Mesenchymal stem cell (in vitro differentiated cells and primary cell): ENCODE measurements at regions not wholly inside any gene's neighbourhood (a gene's known extent, or its start where the extent isn't known, plus 50 kb on each side); places are given as distances from the start of the nearest gene placed in this dataset.

Experiments
- DNase-seq: peaks from one replicate; pipeline ENCODE4 v3.0.0-alpha.2; 2013
- H2AFZ ChIP-seq: one replicate; pipeline ENCODE4 v1.6.1; 2013; ENCODE audit warnings: low read depth, mild to moderate bottlenecking, control low read depth, inconsistent platforms, low read length, moderate library complexity
- H2AK5ac ChIP-seq: 2 replicates; pipeline ENCODE4 v1.6.1; 2013; ENCODE audit warnings: low read length, moderate library complexity, mild to moderate bottlenecking, inconsistent platforms; ENCODE audit not compliant: severe bottlenecking
- H2BK120ac ChIP-seq: one replicate; pipeline ENCODE4 v1.6.1; 2013; ENCODE audit warnings: low read depth, mild to moderate bottlenecking, inconsistent platforms, low read length, moderate library complexity
- H2BK12ac ChIP-seq, 2 experiments: one replicate each; pipeline ENCODE4 v1.6.1; 2013; ENCODE audit warnings: inconsistent platforms in 2 of 2, low read length in 2 of 2, mild to moderate bottlenecking in 2 of 2, moderate library complexity in 2 of 2, control low read depth in 1 of 2
- H2BK15ac ChIP-seq: one replicate; pipeline ENCODE4 v1.6.1; 2013; ENCODE audit warnings: mild to moderate bottlenecking, low read depth, inconsistent platforms; ENCODE audit not compliant: poor library complexity, severe bottlenecking
- H2BK5ac ChIP-seq: 2 replicates; pipeline ENCODE4 v1.6.1; 2013; ENCODE audit warnings: low read depth, mild to moderate bottlenecking, low read length, control low read depth, inconsistent platforms; ENCODE audit not compliant: poor library complexity, severe bottlenecking
- H3K14ac ChIP-seq, 2 experiments: one replicate each; pipeline ENCODE4 v1.6.1; 2013; ENCODE audit warnings: inconsistent platforms in 2 of 2, low read length in 2 of 2, control low read depth in 1 of 2, mild to moderate bottlenecking in 1 of 2, moderate library complexity in 1 of 2
- H3K18ac ChIP-seq, 2 experiments: one replicate each; pipeline ENCODE4 v1.6.1; 2013; ENCODE audit warnings: inconsistent platforms in 2 of 2, low read length in 2 of 2, control low read depth in 1 of 2, low read depth in 1 of 2, mild to moderate bottlenecking in 1 of 2
- H3K23ac ChIP-seq, 2 experiments: one replicate each; pipeline ENCODE4 v1.6.1; 2013; ENCODE audit warnings: inconsistent platforms in 2 of 2, low read length in 2 of 2, mild to moderate bottlenecking in 2 of 2, moderate library complexity in 2 of 2, control low read depth in 1 of 2
- H3K27ac ChIP-seq: 2 replicates; pipeline ENCODE4 v1.5.1; 2013; ENCODE audit warnings: mild to moderate bottlenecking, moderate library complexity, low read length, control low read depth, inconsistent platforms; ENCODE audit not compliant: poor library complexity, severe bottlenecking
- H3K27me3 ChIP-seq, 2 experiments: 2 replicates each; pipeline versions ENCODE4 v1.6.1 to v1.7.0; 2013; ENCODE audit warnings: low read length in 2 of 2, mild to moderate bottlenecking in 2 of 2, moderate library complexity in 2 of 2, control low read depth in 1 of 2, inconsistent platforms in 1 of 2; ENCODE audit not compliant: control insufficient read depth in 1 of 2, insufficient read depth in 1 of 2
- H3K36me3 ChIP-seq, 2 experiments: 2 replicates each; pipeline versions ENCODE4 v1.6.1 to v1.7.0; 2013; ENCODE audit warnings: low read length in 2 of 2, control low read depth in 1 of 2, inconsistent platforms in 1 of 2, low read depth in 1 of 2, mild to moderate bottlenecking in 1 of 2; ENCODE audit not compliant: insufficient read depth in 2 of 2, control insufficient read depth in 1 of 2
- H3K4ac ChIP-seq, 2 experiments: one replicate each; pipeline ENCODE4 v1.6.1; 2013; ENCODE audit warnings: inconsistent platforms in 2 of 2, low read length in 2 of 2, mild to moderate bottlenecking in 2 of 2, moderate library complexity in 2 of 2, control low read depth in 1 of 2, low read depth in 1 of 2
- H3K4me1 ChIP-seq: 2 replicates; pipeline ENCODE4 v1.6.1; 2013; ENCODE audit warnings: low read depth, low read length, control low read depth; ENCODE audit not compliant: control insufficient read depth, insufficient read depth
- H3K4me2 ChIP-seq: 2 replicates; pipeline ENCODE4 v1.6.1; 2013; ENCODE audit warnings: low read length, mild to moderate bottlenecking, inconsistent platforms; ENCODE audit not compliant: poor library complexity, severe bottlenecking
- H3K4me3 ChIP-seq, 2 experiments: 2 replicates each; pipeline versions ENCODE4 v1.5.1 to v1.7.0; 2013; ENCODE audit warnings: low read length in 2 of 2, mild to moderate bottlenecking in 2 of 2, control low read depth in 1 of 2, low read depth in 1 of 2; ENCODE audit not compliant: insufficient read depth in 1 of 2
- H3K79me1 ChIP-seq: replicated peaks from 2 replicates; pipeline ENCODE4 v1.6.1; 2013; ENCODE audit warnings: mild to moderate bottlenecking, control low read depth, low read length, inconsistent platforms; ENCODE audit not compliant: poor library complexity, severe bottlenecking
- H3K9ac ChIP-seq: 2 replicates; pipeline ENCODE4 v1.7.0; 2013; ENCODE audit warnings: mild to moderate bottlenecking, low read length, moderate library complexity
- H3K9me3 ChIP-seq: 2 replicates; pipeline ENCODE4 v1.7.0; 2013; ENCODE audit warnings: mild to moderate bottlenecking, low read length; ENCODE audit not compliant: control insufficient read depth
- H4K8ac ChIP-seq: one replicate; pipeline ENCODE4 v1.6.1; 2013; ENCODE audit warnings: inconsistent platforms, mild to moderate bottlenecking, low read length, moderate library complexity
- H4K91ac ChIP-seq: one replicate; pipeline ENCODE4 v1.6.1; 2013; ENCODE audit warnings: mild to moderate bottlenecking, low read length, inconsistent platforms
- WGBS: methylation state at CpG from one replicate; pipeline ENCODE4 v1.1.7; 2013; ENCODE audit warnings: mixed read lengths; 5-methylcytosine and 5-hydroxymethylcytosine counted together

DNA sequence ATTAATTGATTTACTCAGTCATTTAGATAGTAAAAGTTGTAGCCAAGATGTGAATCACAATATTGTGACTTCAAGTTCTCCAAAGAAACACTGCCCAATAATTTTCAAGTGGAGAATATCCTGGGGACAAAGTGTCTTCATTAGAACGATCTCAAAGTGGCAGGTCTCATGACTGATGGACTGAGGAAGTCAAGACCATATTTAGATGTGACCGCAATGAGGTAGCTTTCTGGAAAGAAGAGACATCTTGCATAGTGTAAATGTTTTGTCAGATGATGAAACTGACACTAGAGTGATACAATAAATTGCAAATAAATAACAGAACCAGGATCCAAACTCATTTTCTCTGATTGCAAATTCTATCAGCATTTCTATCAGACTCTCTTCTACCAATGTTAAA, 1476.9 kb downstream of the EFNB2 start:
- Histone ChIP-seq H2AFZ (no peak overlapping the region), H3K27ac (no peak overlapping the region), H3K27me3 (no peaks in the 10 kb centered on the region), H4K91ac (no peak overlapping the region), H3K9ac (no peak overlapping the region), H2AK5ac (no peak overlapping the region), H2BK120ac (no peak overlapping the region), H3K4ac (no peak overlapping the region), H3K4me1 (no peaks in the 10 kb centered on the region), H4K8ac (no peak overlapping the region), H3K23ac (no peak overlapping the region), H3K36me3 (no peaks in the 10 kb centered on the region), H3K14ac (no peak overlapping the region), H3K4me3 (no peak overlapping the region), H2BK12ac (no peak overlapping the region), H3K18ac (no peak overlapping the region), H2BK5ac (no peak overlapping the region), H3K4me2 (no peak overlapping the region), H3K9me3 (no peaks in the 10 kb centered on the region), H2BK15ac (no peak overlapping the region), H3K79me1 (no peaks in the 10 kb centered on the region)
- DNase-seq: no peak
- WGBS: 66% methylated on average over 2 of the region's 2 CpGs

DNA sequence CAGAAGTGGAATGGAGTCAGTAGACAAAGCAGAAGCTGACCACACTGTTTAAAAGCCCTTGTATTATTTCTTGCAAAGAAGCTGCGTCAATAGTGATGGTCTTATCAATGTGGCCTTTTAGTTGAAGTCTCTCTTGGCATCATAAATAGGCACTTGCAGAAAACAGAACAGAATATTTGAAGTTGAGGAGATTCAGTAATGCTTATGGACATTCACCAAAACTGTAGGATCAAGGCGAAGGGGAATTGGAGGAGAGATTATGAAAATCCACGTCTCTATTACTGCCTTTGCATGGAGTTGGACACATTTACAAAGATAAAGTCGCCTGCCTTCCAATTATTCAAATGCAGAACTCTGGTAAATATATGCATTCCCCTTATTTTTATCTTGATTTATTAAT, 1482.8 kb downstream of the EFNB2 start:
- no peak overlapping the region for H4K8ac ChIP-seq
- no peak overlapping the region for H3K4ac ChIP-seq
- no peak overlapping the region for H4K91ac ChIP-seq
- H3K27ac ChIP-seq: no peak overlapping the region
- no peaks in the 10 kb centered on the region for H3K79me1 ChIP-seq
- H3K4me3 ChIP-seq: no peak overlapping the region
- no peak overlapping the region for H3K4me2 ChIP-seq
- H3K4me1 ChIP-seq: peaks cover 2% of the 10 kb centered on the region
- no peaks in the 10 kb centered on the region for H3K27me3 ChIP-seq
- no peaks in the 10 kb centered on the region for H3K9me3 ChIP-seq
- WGBS: 96% methylated on average over 2 of the region's 4 CpGs
- H3K9ac ChIP-seq: no peak overlapping the region
- H3K14ac ChIP-seq: no peak overlapping the region
- H2BK15ac ChIP-seq: no peak overlapping the region
- H2BK120ac ChIP-seq: no peak overlapping the region
- H3K23ac ChIP-seq: no peak overlapping the region
- no peak overlapping the region for H2BK12ac ChIP-seq
- no peak overlapping the region for H2AFZ ChIP-seq
- no peaks in the 10 kb centered on the region for H3K36me3 ChIP-seq
- H2AK5ac ChIP-seq: no peak overlapping the region
- no peak overlapping the region for H3K18ac ChIP-seq
- H2BK5ac ChIP-seq: no peak overlapping the region
- DNase-seq: no peak

DNA sequence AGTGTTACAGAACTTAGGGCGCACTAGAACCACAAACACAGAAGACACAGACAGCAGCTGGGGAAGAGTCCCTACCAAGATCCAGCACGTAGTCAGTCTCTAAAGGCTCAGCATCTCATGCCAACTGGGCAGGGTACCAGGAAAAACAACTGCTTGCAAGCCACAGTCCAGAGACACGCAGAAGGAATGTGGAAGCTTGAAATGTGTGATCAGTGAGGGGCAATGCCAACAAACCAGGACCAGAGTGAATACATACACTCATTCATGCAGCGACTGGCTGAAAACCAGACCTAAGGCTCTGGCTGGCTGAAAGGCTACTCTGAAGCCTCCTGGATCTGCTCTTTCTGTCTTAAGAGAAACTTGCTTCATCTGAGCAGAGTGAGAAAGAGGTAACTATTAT, 1484.8 kb downstream of the EFNB2 start:
- Histone ChIP-seq H3K27me3 (no peaks in the 10 kb centered on the region), H3K18ac (no peak overlapping the region), H3K4me3 (no peak overlapping the region), H4K91ac (no peak overlapping the region), H3K27ac (no peak overlapping the region), H3K14ac (no peak overlapping the region), H2AK5ac (no peak overlapping the region), H2BK12ac (no peak overlapping the region), H2BK5ac (no peak overlapping the region), H3K9ac (no peak overlapping the region), H2BK120ac (no peak overlapping the region), H3K23ac (no peak overlapping the region), H3K79me1 (no peaks in the 10 kb centered on the region), H3K4me2 (no peak overlapping the region), H3K4ac (no peak overlapping the region), H2BK15ac (no peak overlapping the region), H3K9me3 (no peaks in the 10 kb centered on the region), H2AFZ (no peak overlapping the region), H4K8ac (no peak overlapping the region), H3K4me1 (peaks cover 2% of the 10 kb centered on the region), H3K36me3 (no peaks in the 10 kb centered on the region)
- 94% methylated on average over 3 of the region's 4 CpGs for WGBS
- no peak for DNase-seq

DNA sequence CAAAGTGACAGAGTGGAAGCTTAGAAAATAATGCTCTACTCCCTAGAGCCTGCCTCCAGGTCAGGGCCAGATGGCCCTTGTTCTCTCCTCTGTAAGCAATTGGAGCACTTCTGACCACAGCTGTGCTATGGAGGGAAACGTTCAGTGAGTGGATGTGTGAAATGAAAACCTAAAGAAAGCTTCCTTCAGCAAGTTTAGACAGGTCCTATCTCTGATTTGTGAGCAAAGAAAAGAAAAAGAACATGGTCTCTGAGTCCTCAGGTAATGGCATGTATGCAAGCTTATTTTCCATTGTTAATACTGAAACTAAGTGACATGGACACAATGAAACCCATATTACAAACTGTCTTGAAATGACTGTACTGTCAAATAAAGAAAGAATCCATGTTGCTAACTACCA, 1486.8 kb downstream of the EFNB2 start:
- H3K9ac ChIP-seq: no peak overlapping the region
- no peak overlapping the region for H3K4ac ChIP-seq
- H3K4me2 ChIP-seq: no peak overlapping the region
- no peak overlapping the region for H2BK15ac ChIP-seq
- peaks cover 2% of the 10 kb centered on the region for H3K4me1 ChIP-seq
- no peak overlapping the region for H2BK120ac ChIP-seq
- H3K79me1 ChIP-seq: no peaks in the 10 kb centered on the region
- no peak overlapping the region for H3K23ac ChIP-seq
- 0% methylated on average over 1 of the region's 1 CpG for WGBS
- no peak overlapping the region for H3K4me3 ChIP-seq
- no peak overlapping the region for H2AFZ ChIP-seq
- H4K91ac ChIP-seq: no peak overlapping the region
- no peak overlapping the region for H2BK12ac ChIP-seq
- no peak overlapping the region for H4K8ac ChIP-seq
- H2AK5ac ChIP-seq: no peak overlapping the region
- H3K36me3 ChIP-seq: no peaks in the 10 kb centered on the region
- no peak overlapping the region for H2BK5ac ChIP-seq
- peaks cover under 1% of the 10 kb centered on the region for H3K9me3 ChIP-seq
- H3K27me3 ChIP-seq: no peaks in the 10 kb centered on the region
- no peak for DNase-seq
- H3K18ac ChIP-seq: no peak overlapping the region
- H3K14ac ChIP-seq: no peak overlapping the region
- no peak overlapping the region for H3K27ac ChIP-seq
